ENCODE measurements at regions not wholly inside any gene's neighbourhood (a gene's known extent, or its start where the extent isn't known, plus 50 kb on each side); places are given as distances from the start of the nearest gene placed in this dataset.

- H3K27ac Mint-ChIP-seq = no peak overlapping the region
- intact Hi-C loops (cut with DNase I, micrococcal nuclease) = no loop called here
- H3K4me3 Mint-ChIP-seq = no peak overlapping the region
- H3K4me1 Mint-ChIP-seq (ENCODE audit: low read depth) = no peaks in the 10 kb centered on the region
- H3K36me3 Mint-ChIP-seq (ENCODE audit: low read depth) = no peaks in the 10 kb centered on the region
- DNase-seq = no peak
- H3K36me3 ChIP-seq (ENCODE audit: insufficient read depth, low read length) = no peaks in the 10 kb centered on the region
- H3K9me3 ChIP-seq (ENCODE audit: control insufficient read depth in 1 of 2, insufficient read depth in 1 of 2, low read length in 2 of 2) = peaks cover 0 to 4% of the 10 kb centered on the region in 2 experiments
- ChIA-PET POLR2A (no interaction called here), CTCF (no interaction called here)
- H3K4me3 ChIP-seq (ENCODE audit: low read length) = no peak overlapping the region
- no peaks in the 10 kb centered on the region for H3K27me3 Mint-ChIP-seq
- no peaks in the 10 kb centered on the region for H3K9me3 Mint-ChIP-seq
- no peak for ATAC-seq (ENCODE audit: poor library complexity)
- no peak overlapping the region for H3K27ac ChIP-seq (ENCODE audit: low read depth in 1 of 2, low read length in 2 of 2)
- no peaks in the 10 kb centered on the region for H3K4me1 ChIP-seq (ENCODE audit: insufficient read depth, low read length)
- no peaks in the 10 kb centered on the region for H3K27me3 ChIP-seq (ENCODE audit: control insufficient read depth in 1 of 2, insufficient read depth in 2 of 2, low read length in 2 of 2)
- TF ChIP-seq CTCF (IDR thresholded peaks at IDR 0.05) = no peak
Measured at GRCh38 chr2:19000776-19001175, 357.6 kb downstream of the OSR1 start.

GRCh38 chr2:18999198-18999597 lies 359.2 kb downstream of the OSR1 start:
- no peak for ATAC-seq (ENCODE audit: poor library complexity)
- H3K4me1 Mint-ChIP-seq (ENCODE audit: low read depth) = no peaks in the 10 kb centered on the region
- CTCF ChIA-PET = no interaction called here

GRCh38 chr2:18998491-18998890 lies 359.9 kb downstream of the OSR1 start:
- ChIA-PET POLR2A (no interaction called here), CTCF (no interaction called here)
- no peaks in the 10 kb centered on the region for H3K36me3 Mint-ChIP-seq (ENCODE audit: low read depth)
- H3K27me3 Mint-ChIP-seq = no peaks in the 10 kb centered on the region
- Histone ChIP-seq H3K9me3 (ENCODE audit: control insufficient read depth in 1 of 2, insufficient read depth in 1 of 2, low read length in 2 of 2) (peaks cover 0 to 4% of the 10 kb centered on the region in 2 experiments), H3K4me3 (ENCODE audit: low read length) (no peak overlapping the region), H3K36me3 (ENCODE audit: insufficient read depth, low read length) (no peaks in the 10 kb centered on the region), H3K27ac (ENCODE audit: low read depth in 1 of 2, low read length in 2 of 2) (no peak overlapping the region), H3K4me1 (ENCODE audit: insufficient read depth, low read length) (no peaks in the 10 kb centered on the region), H3K27me3 (ENCODE audit: control insufficient read depth in 1 of 2, insufficient read depth in 2 of 2, low read length in 2 of 2) (no peaks in the 10 kb centered on the region)
- ATAC-seq (ENCODE audit: poor library complexity) = no peak
- no peaks in the 10 kb centered on the region for H3K4me1 Mint-ChIP-seq (ENCODE audit: low read depth)
- H3K4me3 Mint-ChIP-seq = no peak overlapping the region
- DNase-seq = no peak
- H3K27ac Mint-ChIP-seq = no peak overlapping the region
- intact Hi-C loops (cut with DNase I, micrococcal nuclease) = no loop called here
- no peaks in the 10 kb centered on the region for H3K9me3 Mint-ChIP-seq
- TF ChIP-seq CTCF (IDR thresholded peaks at IDR 0.05) = no peak

More at GRCh38 chr2:18999198-18999597, 359.2 kb downstream of the OSR1 start:
- Mint-ChIP-seq H3K4me3 (no peak overlapping the region), H3K27me3 (no peaks in the 10 kb centered on the region), H3K9me3 (no peaks in the 10 kb centered on the region), H3K27ac (no peak overlapping the region), H3K36me3 (ENCODE audit: low read depth) (no peaks in the 10 kb centered on the region)
- intact Hi-C loops (cut with DNase I, micrococcal nuclease) = no loop called here
- peaks cover 0 to 4% of the 10 kb centered on the region in 2 experiments for H3K9me3 ChIP-seq (ENCODE audit: control insufficient read depth in 1 of 2, insufficient read depth in 1 of 2, low read length in 2 of 2)
- POLR2A ChIA-PET = no interaction called here
- no peaks in the 10 kb centered on the region for H3K36me3 ChIP-seq (ENCODE audit: insufficient read depth, low read length)
- no peaks in the 10 kb centered on the region for H3K27me3 ChIP-seq (ENCODE audit: control insufficient read depth in 1 of 2, insufficient read depth in 2 of 2, low read length in 2 of 2)
- no peak for TF ChIP-seq CTCF (IDR thresholded peaks at IDR 0.05)
- no peak for DNase-seq
- H3K4me3 ChIP-seq (ENCODE audit: low read length) = no peak overlapping the region
- no peak overlapping the region for H3K27ac ChIP-seq (ENCODE audit: low read depth in 1 of 2, low read length in 2 of 2)
- H3K4me1 ChIP-seq (ENCODE audit: insufficient read depth, low read length) = no peaks in the 10 kb centered on the region
